WERI-Rb-1 (cell line): ENCODE measurements at regions not wholly inside any gene's neighbourhood (a gene's known extent, or its start where the extent isn't known, plus 50 kb on each side); places are given as distances from the start of the nearest gene placed in this dataset.

Source experiments
- DNase-seq: peaks from one replicate; pipeline ENCODE4 v3.0.0-alpha.2; 2020
- H3K27ac ChIP-seq: fragments of 250-450 bp; sonication (Bioruptor Pico); 2 replicates; pipeline ENCODE4 v1.5.1; 2020; ENCODE audit warnings: mild to moderate bottlenecking, moderate library complexity
- H3K27me3 ChIP-seq: fragments of 250-450 bp; sonication (Bioruptor Pico); 2 replicates; pipeline ENCODE4 v1.5.1; 2021; ENCODE audit warnings: mild to moderate bottlenecking, low read depth, moderate library complexity; ENCODE audit not compliant: insufficient read depth, severe bottlenecking
- H3K36me3 ChIP-seq: fragments of 250-450 bp; sonication (Bioruptor Pico); 2 replicates; pipeline ENCODE4 v1.5.1; 2020; ENCODE audit warnings: mild to moderate bottlenecking, moderate library complexity
- H3K4me3 ChIP-seq: 2 replicates; pipeline ENCODE4 v1.5.1; 2011; ENCODE audit warnings: low read depth, mild to moderate bottlenecking, control low read depth, low read length
- H3K9me3 ChIP-seq: fragments of 250-450 bp; sonication (Bioruptor Pico); 2 replicates; pipeline ENCODE4 v1.5.1; 2021; ENCODE audit warnings: mild to moderate bottlenecking, moderate library complexity; ENCODE audit not compliant: severe bottlenecking
- TF ChIP-seq, protein P1 (sequence below): IDR thresholded peaks from 2 replicates; pipeline ENCODE4 v1.5.1; 2011; ENCODE audit warnings: low read depth, mild to moderate bottlenecking, control low read depth, inconsistent platforms, low read length

DNA sequence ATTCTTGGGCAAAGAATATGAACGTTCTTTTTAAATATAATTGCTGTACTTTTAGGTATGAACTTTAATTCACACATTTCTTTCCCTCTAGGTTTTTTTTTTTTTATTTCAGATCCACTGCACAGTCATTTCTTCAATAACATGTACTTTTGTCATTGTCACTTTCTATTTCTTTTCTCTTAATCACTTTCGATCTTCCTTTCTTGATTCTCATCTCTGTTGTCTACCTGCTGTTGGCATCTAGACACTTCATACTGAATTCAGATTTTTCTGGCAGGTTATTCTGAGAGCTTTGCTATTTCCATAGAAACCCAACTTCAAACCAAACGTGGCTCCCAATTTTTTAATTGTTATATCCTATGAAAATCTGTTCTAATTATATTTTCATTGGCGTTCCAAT lies 211.7 kb upstream of the KLF6 start:
- Histone ChIP-seq H3K27ac (no peak overlapping the region), H3K9me3 (no peaks in the 10 kb centered on the region), H3K36me3 (no peaks in the 10 kb centered on the region), H3K27me3 (no peaks in the 10 kb centered on the region), H3K4me3 (no peak overlapping the region)
- DNase-seq = no peak
- TF ChIP-seq, protein P1, sequence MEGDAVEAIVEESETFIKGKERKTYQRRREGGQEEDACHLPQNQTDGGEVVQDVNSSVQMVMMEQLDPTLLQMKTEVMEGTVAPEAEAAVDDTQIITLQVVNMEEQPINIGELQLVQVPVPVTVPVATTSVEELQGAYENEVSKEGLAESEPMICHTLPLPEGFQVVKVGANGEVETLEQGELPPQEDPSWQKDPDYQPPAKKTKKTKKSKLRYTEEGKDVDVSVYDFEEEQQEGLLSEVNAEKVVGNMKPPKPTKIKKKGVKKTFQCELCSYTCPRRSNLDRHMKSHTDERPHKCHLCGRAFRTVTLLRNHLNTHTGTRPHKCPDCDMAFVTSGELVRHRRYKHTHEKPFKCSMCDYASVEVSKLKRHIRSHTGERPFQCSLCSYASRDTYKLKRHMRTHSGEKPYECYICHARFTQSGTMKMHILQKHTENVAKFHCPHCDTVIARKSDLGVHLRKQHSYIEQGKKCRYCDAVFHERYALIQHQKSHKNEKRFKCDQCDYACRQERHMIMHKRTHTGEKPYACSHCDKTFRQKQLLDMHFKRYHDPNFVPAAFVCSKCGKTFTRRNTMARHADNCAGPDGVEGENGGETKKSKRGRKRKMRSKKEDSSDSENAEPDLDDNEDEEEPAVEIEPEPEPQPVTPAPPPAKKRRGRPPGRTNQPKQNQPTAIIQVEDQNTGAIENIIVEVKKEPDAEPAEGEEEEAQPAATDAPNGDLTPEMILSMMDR = no peak

DNA sequence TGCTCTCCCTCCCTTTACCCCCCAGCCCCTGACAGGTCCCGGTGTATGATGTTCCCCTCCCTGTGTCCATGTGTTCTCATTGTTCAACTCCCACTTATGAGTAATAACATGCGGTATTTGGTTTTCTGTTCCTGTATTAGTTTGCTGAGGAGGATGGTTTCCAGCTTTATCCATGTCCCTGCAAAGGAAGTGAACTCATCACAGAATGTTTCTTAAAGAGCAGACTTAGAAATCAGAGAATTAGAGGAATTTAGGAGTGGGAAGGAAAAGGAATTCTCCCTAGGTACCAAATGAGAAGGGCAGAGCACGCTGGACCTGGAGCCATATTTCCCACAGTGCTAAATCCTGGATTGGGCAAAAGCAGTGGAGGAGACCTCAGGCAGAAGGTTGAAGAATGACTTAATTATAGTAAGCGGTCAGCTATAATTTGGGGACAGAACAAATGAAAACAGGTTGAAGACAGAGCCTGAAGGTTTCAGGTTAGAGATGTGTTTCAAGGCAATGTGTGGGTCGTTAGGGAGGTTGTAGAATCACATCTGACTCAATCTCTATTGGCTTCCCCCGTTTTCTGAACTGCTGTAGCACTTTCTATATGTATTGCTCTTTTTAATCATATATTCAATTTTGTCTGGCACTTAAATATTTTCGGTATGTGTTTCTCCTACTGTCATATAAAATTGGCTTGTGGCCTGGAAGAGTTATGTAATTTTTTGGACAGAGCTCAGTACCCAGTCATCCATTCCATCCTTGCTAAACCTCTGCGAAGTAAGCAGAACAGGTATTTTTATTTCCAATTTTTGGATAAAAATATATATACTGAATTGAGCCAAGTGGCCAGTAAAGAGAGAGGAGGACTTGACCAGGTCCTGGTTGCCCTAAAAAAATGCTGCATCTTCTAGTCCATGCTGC lies 210.5 kb upstream of the KLF6 start:
- Histone ChIP-seq H3K27ac (no peak overlapping the region), H3K4me3 (no peak overlapping the region), H3K9me3 (no peaks in the 10 kb centered on the region), H3K36me3 (no peaks in the 10 kb centered on the region), H3K27me3 (no peaks in the 10 kb centered on the region)
- TF ChIP-seq, protein P1 = no peak
- DNase-seq = no peak

- Histone ChIP-seq H3K4me3 (no peak overlapping the region), H3K36me3 (no peaks in the 10 kb centered on the region), H3K27ac (no peak overlapping the region), H3K27me3 (no peaks in the 10 kb centered on the region), H3K9me3 (no peaks in the 10 kb centered on the region)
- no peak for DNase-seq
- TF ChIP-seq, protein P1 = no peak
These were observed 207.6 kb upstream of the KLF6 start for GRCh38 chr10:3992382-3993178.

- DNase-seq = no peak
- TF ChIP-seq, protein P1 = no peak
- Histone ChIP-seq H3K27ac (no peak overlapping the region), H3K36me3 (no peaks in the 10 kb centered on the region), H3K27me3 (no peaks in the 10 kb centered on the region), H3K4me3 (no peak overlapping the region), H3K9me3 (no peaks in the 10 kb centered on the region)
These were observed 205.3 kb upstream of the KLF6 start for GRCh38 chr10:3990307-3990706.

DNA sequence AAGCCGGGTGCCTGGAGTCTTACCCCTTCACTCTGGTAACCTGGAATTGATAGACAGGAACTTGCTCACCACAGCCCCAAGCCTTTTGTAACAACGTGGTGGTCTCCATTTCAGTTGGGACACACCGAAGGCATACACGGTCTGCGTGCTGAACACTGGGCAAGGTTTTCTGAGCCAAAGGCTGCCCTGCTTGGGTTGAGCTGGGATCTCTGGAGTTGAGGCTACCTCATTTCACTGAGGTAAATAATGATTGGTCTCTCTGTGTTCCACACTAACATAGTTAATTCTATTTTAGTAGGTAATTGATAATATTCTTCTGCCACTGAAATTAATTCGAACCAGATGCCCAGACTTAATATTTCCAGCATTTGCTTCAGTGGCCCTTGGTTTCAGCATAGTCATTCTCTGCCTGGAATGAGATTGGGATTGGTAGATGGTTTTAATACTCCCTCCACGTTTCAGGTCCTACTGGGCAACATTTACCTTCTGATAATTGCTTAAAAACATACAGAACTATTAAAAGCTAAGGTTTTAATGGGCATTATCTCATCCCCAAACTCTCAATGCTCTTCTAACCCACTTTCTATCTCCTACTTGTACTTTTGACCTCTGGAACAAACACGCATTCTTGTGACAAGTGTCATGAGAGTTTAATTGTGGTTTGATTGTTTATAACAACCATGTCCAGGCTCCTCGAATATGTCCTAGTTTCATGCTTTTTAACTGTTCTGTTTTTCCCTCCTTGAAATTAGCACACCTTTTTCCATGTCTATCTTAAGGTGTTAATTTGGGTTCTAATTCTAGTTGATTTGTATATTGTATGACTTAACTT lies 202.3 kb upstream of the KLF6 start:
- H3K27ac ChIP-seq = no peak overlapping the region
- no peaks in the 10 kb centered on the region for H3K36me3 ChIP-seq
- no peak overlapping the region for H3K4me3 ChIP-seq
- TF ChIP-seq, protein P1 = no peak
- H3K9me3 ChIP-seq = no peaks in the 10 kb centered on the region
- no peaks in the 10 kb centered on the region for H3K27me3 ChIP-seq
- no peak for DNase-seq
